ENCODE measurements at regions not wholly inside any gene's neighbourhood (a gene's known extent, or its start where the extent isn't known, plus 50 kb on each side); places are given as distances from the start of the nearest gene placed in this dataset.

DNA sequence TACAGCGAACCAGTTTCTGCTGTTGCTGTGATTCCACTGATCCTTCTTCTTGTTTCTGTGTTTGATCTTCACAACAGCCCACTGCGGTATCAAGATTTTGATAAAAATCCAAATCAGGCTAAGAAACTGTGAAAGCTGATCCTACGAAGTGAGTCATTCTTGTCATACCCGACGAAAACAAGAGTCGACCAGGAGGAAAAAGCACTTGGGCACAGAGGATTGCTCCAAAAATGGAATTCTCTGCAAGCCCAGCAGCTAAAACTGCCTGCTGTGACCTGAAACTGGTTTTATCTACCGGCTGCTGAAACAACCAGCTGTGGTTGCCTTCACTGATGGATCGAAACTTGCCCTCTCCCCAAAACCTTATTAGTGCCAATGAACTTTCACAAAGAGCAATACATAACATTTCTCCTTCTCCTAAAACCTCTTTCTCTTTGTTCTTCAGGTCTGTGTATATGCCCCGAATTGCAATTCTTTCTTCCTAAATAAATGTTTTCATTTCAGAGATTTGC is 607.0 kb upstream of the PRKX start:
- no peak for TF ChIP-seq SMC3 (IDR thresholded peaks at IDR 0.05; ENCODE audit: low read depth, low read length)
- TF ChIP-seq, protein P1, sequence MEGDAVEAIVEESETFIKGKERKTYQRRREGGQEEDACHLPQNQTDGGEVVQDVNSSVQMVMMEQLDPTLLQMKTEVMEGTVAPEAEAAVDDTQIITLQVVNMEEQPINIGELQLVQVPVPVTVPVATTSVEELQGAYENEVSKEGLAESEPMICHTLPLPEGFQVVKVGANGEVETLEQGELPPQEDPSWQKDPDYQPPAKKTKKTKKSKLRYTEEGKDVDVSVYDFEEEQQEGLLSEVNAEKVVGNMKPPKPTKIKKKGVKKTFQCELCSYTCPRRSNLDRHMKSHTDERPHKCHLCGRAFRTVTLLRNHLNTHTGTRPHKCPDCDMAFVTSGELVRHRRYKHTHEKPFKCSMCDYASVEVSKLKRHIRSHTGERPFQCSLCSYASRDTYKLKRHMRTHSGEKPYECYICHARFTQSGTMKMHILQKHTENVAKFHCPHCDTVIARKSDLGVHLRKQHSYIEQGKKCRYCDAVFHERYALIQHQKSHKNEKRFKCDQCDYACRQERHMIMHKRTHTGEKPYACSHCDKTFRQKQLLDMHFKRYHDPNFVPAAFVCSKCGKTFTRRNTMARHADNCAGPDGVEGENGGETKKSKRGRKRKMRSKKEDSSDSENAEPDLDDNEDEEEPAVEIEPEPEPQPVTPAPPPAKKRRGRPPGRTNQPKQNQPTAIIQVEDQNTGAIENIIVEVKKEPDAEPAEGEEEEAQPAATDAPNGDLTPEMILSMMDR (conservative IDR thresholded peaks at IDR 0.05; ENCODE audit: low read depth, low read length), result no peak
- no peak for TF ChIP-seq MAZ (IDR thresholded peaks at IDR 0.05; ENCODE audit: borderline replicate concordance, low read depth, low read length)
- no peak for TF ChIP-seq POLR2A (IDR thresholded peaks at IDR 0.05; ENCODE audit: low read depth, low read length)
- TF ChIP-seq BHLHE40 (IDR thresholded peaks at IDR 0.05; ENCODE audit: low read depth, low read length), result no peak
- TF ChIP-seq RAD21 (IDR thresholded peaks at IDR 0.05; ENCODE audit: low read length), result no peak
- TF ChIP-seq MAFK (IDR thresholded peaks at IDR 0.05; ENCODE audit: low read depth, low read length), result no peak
- TF ChIP-seq CEBPB (IDR thresholded peaks at IDR 0.05; ENCODE audit: low read depth, low read length), result no peak
- no peak for TF ChIP-seq MXI1 (IDR thresholded peaks at IDR 0.05; ENCODE audit: borderline replicate concordance, low read depth, low read length)

All from IMR-90 (cell line).